ENCODE measurements at regions not wholly inside any gene's neighbourhood (a gene's known extent, or its start where the extent isn't known, plus 50 kb on each side); places are given as distances from the start of the nearest gene placed in this dataset.

GRCh38 chr19:30310602-30311263 lies 61.5 kb upstream of the ZNF536 start:
- no peaks in the 10 kb centered on the region for H4K20me1 ChIP-seq (replicated peaks in 1 of 2; ENCODE audit: control insufficient read depth in 1 of 2, insufficient read depth in 2 of 2, low read length in 2 of 2)
- H3K23me2 ChIP-seq (ENCODE audit: low read depth, low read length): no peaks in the 10 kb centered on the region
- no peaks in the 10 kb centered on the region for H3K27me3 ChIP-seq (replicated peaks in 1 of 4; ENCODE audit: control insufficient read depth in 3 of 4, extremely low read depth in 1 of 4, insufficient read depth in 3 of 4, low read length in 3 of 4)
- DNase-seq (ENCODE audit: low read depth in 1 of 2, low spot score in 2 of 2): no peak
- H3K4me3 ChIP-seq (ENCODE audit: extremely low read depth in 1 of 4, insufficient read depth in 2 of 4, low read depth in 3 of 4, low read length in 4 of 4): no peak overlapping the region
- H3K14ac ChIP-seq (ENCODE audit: insufficient read length): no peak overlapping the region
- ChIA-PET POLR2A (ENCODE audit: partially characterized antibody) (no interaction called here), CTCF (ENCODE audit: partially characterized antibody) (no interaction called here)
- H3K36me3 ChIP-seq (ENCODE audit: control insufficient read depth in 2 of 4, insufficient read depth in 4 of 4, low read length in 3 of 4): no peaks in the 10 kb centered on the region
- no peak overlapping the region for H4K8ac ChIP-seq (ENCODE audit: extremely low read depth, insufficient read depth, low read length)
- H4K5ac ChIP-seq (ENCODE audit: insufficient read length, low read depth, low read length): no peak overlapping the region
- H3K79me1 ChIP-seq (ENCODE audit: low read depth, low read length): no peaks in the 10 kb centered on the region
- H3K9me3 ChIP-seq (ENCODE audit: insufficient read depth in 2 of 2, low read depth in 1 of 2, low read length in 1 of 2): no peaks in the 10 kb centered on the region
- H3K27ac ChIP-seq (ENCODE audit: low read depth, low read length): no peak overlapping the region
- no peak overlapping the region for H2AFZ ChIP-seq (ENCODE audit: low read length)
- H2BK20ac ChIP-seq (ENCODE audit: low read length): no peak overlapping the region
- 93% methylated on average over 15 of the region's 16 CpGs; no CpG with 5 or more reads in 1 of the 2 experiments for WGBS, 2 experiments (ENCODE audit: extremely low coverage in 1 of 2, insufficient coverage in 1 of 2, insufficient read length in 1 of 2, insufficient replicate concordance in 2 of 2, low coverage in 1 of 2, low lambda C conversion rate in 2 of 2, missing lambda C conversion rate in 1 of 2)
- H3K4ac ChIP-seq (replicated peaks; ENCODE audit: insufficient read length, low read depth, low read length): no peak overlapping the region
- no peaks in the 10 kb centered on the region; a peak in 1 of 7 replicates for H3K4me1 ChIP-seq (replicated peaks in 1 of 4; ENCODE audit: control insufficient read depth in 3 of 4, insufficient read depth in 4 of 4, low read length in 3 of 4)
- H3K56ac ChIP-seq (replicated peaks; ENCODE audit: insufficient read length, low read depth, low read length): no peak overlapping the region
- no peaks in the 10 kb centered on the region for H3K79me2 ChIP-seq (ENCODE audit: control insufficient read depth in 1 of 2, insufficient read depth in 2 of 2, low read length in 2 of 2)
- TF ChIP-seq ATF2 (IDR thresholded peaks at IDR 0.05; ENCODE audit: low read length) (no peak), CHD1 (IDR thresholded peaks at IDR 0.05; ENCODE audit: low read depth, low read length) (no peak), KDM5A (IDR thresholded peaks at IDR 0.05; ENCODE audit: low read length) (no peak), USF2 (IDR thresholded peaks at IDR 0.05; ENCODE audit: low read length) (no peak), FOSL1 (IDR thresholded peaks at IDR 0.05; ENCODE audit: insufficient read depth, low read depth, low read length) (no peak), SP1 (IDR thresholded peaks at IDR 0.05; ENCODE audit: low read depth, low read length) (no peak), SIN3A (conservative IDR thresholded peaks at IDR 0.05 in 1 of 2, IDR thresholded peaks at IDR 0.05 in 1 of 2; ENCODE audit: low read depth in 1 of 2, low read length in 2 of 2) (no peak), POU5F1 (IDR thresholded peaks at IDR 0.05; ENCODE audit: low read depth, low read length) (no peak), MAFK (IDR thresholded peaks at IDR 0.05; ENCODE audit: low read depth, low read length) (no peak), JUN (IDR thresholded peaks at IDR 0.05; ENCODE audit: low read depth, low read length) (no peak)
- no peak overlapping the region for H3K9ac ChIP-seq (replicated peaks in 1 of 4; ENCODE audit: extremely low read depth in 1 of 4, low read depth in 3 of 4, low read length in 3 of 4)
- no peak overlapping the region for H3K23ac ChIP-seq (ENCODE audit: insufficient read length)
- H2BK120ac ChIP-seq (replicated peaks; ENCODE audit: low read depth, low read length): no peak overlapping the region
- no peak overlapping the region for H2BK15ac ChIP-seq (ENCODE audit: low read length)
- no peak overlapping the region for H3K4me2 ChIP-seq (ENCODE audit: insufficient read depth in 1 of 2, low read depth in 2 of 2, low read length in 2 of 2)
- no peak for FAIRE-seq
- no peak overlapping the region for H4K91ac ChIP-seq (replicated peaks; ENCODE audit: insufficient read length, low read length)
- H2BK12ac ChIP-seq (ENCODE audit: low read depth, low read length): no peak overlapping the region
- H2BK5ac ChIP-seq (ENCODE audit: low read depth, low read length): no peak overlapping the region
- H3K18ac ChIP-seq (ENCODE audit: extremely low read depth, low read length): no peak overlapping the region
- no peak overlapping the region for H2AK5ac ChIP-seq (ENCODE audit: low read depth, low read length)

Data from H1 (cell line).